Mucosa of rectum (tissue), 2 donors: ENCODE measurements at regions not wholly inside any gene's neighbourhood (a gene's known extent, or its start where the extent isn't known, plus 50 kb on each side); places are given as distances from the start of the nearest gene placed in this dataset.

ENCODE experiments used
- H3K27ac ChIP-seq, 2 donors: one replicate each; pipeline ENCODE4 v1.7.0; 2013; ENCODE audit warnings: inconsistent platforms in 2 of 2, low read depth in 2 of 2, low read length in 2 of 2
- H3K27me3 ChIP-seq, 2 donors: one replicate each; pipeline ENCODE4 v1.7.0; 2013; ENCODE audit warnings: low read length in 2 of 2; ENCODE audit not compliant: control insufficient read depth in 2 of 2, insufficient read depth in 2 of 2
- H3K36me3 ChIP-seq, 2 donors: one replicate each; pipeline ENCODE4 v1.7.0; 2013; ENCODE audit warnings: low read length in 2 of 2; ENCODE audit not compliant: control insufficient read depth in 2 of 2, insufficient read depth in 2 of 2
- H3K4me1 ChIP-seq, 2 donors: one replicate each; pipeline ENCODE4 v1.7.0; 2013; ENCODE audit warnings: low read length in 2 of 2, mild to moderate bottlenecking in 1 of 2; ENCODE audit not compliant: control insufficient read depth in 2 of 2, insufficient read depth in 2 of 2
- H3K4me3 ChIP-seq, 2 donors: one replicate each; pipeline ENCODE4 v1.7.0; 2013; ENCODE audit warnings: low read length in 2 of 2
- H3K9ac ChIP-seq, 2 donors: one replicate each; pipeline ENCODE4 v1.7.0; 2013; ENCODE audit warnings: low read length in 2 of 2, low read depth in 1 of 2, mild to moderate bottlenecking in 1 of 2
- H3K9me3 ChIP-seq, 2 donors: one replicate each; pipeline ENCODE4 v1.7.0; 2013; ENCODE audit warnings: low read length in 2 of 2; ENCODE audit not compliant: control insufficient read depth in 2 of 2
- donor health status: healthy.
- donor health status: Normal muscosa, but diverticular disease.

- Histone ChIP-seq H3K36me3 (no peaks in the 10 kb centered on the region), H3K9me3 (no peaks in the 10 kb centered on the region), H3K4me3 (no peak overlapping the region), H3K27me3 (no peaks in the 10 kb centered on the region), H3K9ac (no peak overlapping the region), H3K27ac (no peak overlapping the region), H3K4me1 (no peaks in the 10 kb centered on the region)
These were observed 753.3 kb upstream of the ZNF608 start for GRCh38 chr5:125499636-125500332.

- H3K27ac ChIP-seq: no peak overlapping the region
- no peaks in the 10 kb centered on the region for H3K4me1 ChIP-seq
- no peak overlapping the region for H3K4me3 ChIP-seq
- no peak overlapping the region for H3K9ac ChIP-seq
- no peaks in the 10 kb centered on the region for H3K27me3 ChIP-seq
- H3K36me3 ChIP-seq: no peaks in the 10 kb centered on the region
- no peaks in the 10 kb centered on the region for H3K9me3 ChIP-seq
These were observed 755.0 kb upstream of the ZNF608 start for GRCh38 chr5:125501396-125501795.

GRCh38 chr5:125503946-125504345 lies 757.5 kb upstream of the ZNF608 start:
- H3K4me1 ChIP-seq: no peaks in the 10 kb centered on the region
- H3K9me3 ChIP-seq: no peaks in the 10 kb centered on the region
- H3K27me3 ChIP-seq: no peaks in the 10 kb centered on the region
- H3K9ac ChIP-seq: no peak overlapping the region
- no peak overlapping the region for H3K4me3 ChIP-seq
- no peaks in the 10 kb centered on the region for H3K36me3 ChIP-seq
- H3K27ac ChIP-seq: no peak overlapping the region

GRCh38 chr5:125505115-125505514 lies 758.7 kb upstream of the ZNF608 start:
- no peak overlapping the region for H3K4me3 ChIP-seq
- no peaks in the 10 kb centered on the region for H3K27me3 ChIP-seq
- no peak overlapping the region for H3K9ac ChIP-seq
- H3K9me3 ChIP-seq: no peaks in the 10 kb centered on the region
- H3K4me1 ChIP-seq: no peaks in the 10 kb centered on the region
- H3K27ac ChIP-seq: no peak overlapping the region
- no peaks in the 10 kb centered on the region for H3K36me3 ChIP-seq

GRCh38 chr5:125506124-125506523 lies 759.7 kb upstream of the ZNF608 start:
- no peaks in the 10 kb centered on the region for H3K36me3 ChIP-seq
- H3K4me1 ChIP-seq: no peaks in the 10 kb centered on the region
- H3K27me3 ChIP-seq: no peaks in the 10 kb centered on the region
- H3K9ac ChIP-seq: no peak overlapping the region
- no peak overlapping the region for H3K27ac ChIP-seq
- H3K4me3 ChIP-seq: no peak overlapping the region
- H3K9me3 ChIP-seq: no peaks in the 10 kb centered on the region

DNA sequence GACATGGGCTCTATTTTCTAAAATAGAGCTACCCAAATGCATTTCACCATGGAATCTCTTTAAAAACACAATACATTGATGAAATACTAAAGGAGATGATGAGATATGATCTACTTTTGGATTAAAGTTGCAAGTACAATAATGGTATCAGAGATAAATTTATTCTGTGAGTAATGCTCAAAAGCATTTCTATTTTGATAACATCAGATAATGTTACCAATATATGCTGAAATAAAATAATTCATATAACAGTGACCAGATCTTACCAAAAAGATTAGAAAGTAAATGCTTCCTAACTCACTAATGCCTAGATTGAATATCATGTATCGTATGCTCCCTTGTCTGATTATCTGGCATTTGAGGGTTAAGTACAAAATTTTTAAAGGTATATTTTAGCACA lies 761.8 kb upstream of the ZNF608 start:
- Histone ChIP-seq H3K9me3 (no peaks in the 10 kb centered on the region), H3K27ac (no peak overlapping the region), H3K4me1 (no peaks in the 10 kb centered on the region), H3K36me3 (no peaks in the 10 kb centered on the region), H3K4me3 (no peak overlapping the region), H3K9ac (no peak overlapping the region), H3K27me3 (no peaks in the 10 kb centered on the region)

- Histone ChIP-seq H3K27ac (no peak overlapping the region), H3K9ac (no peak overlapping the region), H3K4me1 (no peaks in the 10 kb centered on the region), H3K27me3 (no peaks in the 10 kb centered on the region), H3K4me3 (no peak overlapping the region), H3K36me3 (no peaks in the 10 kb centered on the region), H3K9me3 (no peaks in the 10 kb centered on the region)
These were observed 764.2 kb upstream of the ZNF608 start for GRCh38 chr5:125510651-125511050.

DNA sequence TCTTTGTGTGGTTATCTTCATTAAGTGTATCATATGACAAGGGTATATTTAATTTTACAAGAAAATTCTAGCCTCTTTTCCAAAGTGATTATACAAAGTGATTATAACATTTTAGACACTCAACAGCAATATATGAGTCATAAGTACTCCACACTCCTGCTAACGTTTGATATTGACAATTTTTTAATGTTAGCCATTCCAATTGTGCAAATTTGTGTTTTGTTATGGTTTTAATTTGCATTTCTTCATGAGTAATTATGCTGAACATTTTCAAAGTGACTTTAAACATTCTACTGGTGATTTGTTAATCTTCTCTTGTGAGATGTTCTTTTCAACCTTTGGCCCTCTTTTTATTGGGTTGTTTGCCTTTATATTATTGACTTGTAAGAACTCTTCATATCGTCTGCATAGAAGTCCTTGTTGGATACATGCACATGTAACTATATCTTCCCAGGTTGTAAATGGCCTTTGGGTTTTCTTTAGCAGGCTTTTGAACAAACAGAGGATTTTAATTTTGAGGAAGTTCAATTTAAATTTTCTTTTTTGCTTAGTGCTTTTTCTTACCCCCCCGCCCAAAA lies 771.6 kb upstream of the ZNF608 start:
- H3K27ac ChIP-seq: no peak overlapping the region
- H3K9me3 ChIP-seq: no peaks in the 10 kb centered on the region
- no peaks in the 10 kb centered on the region for H3K36me3 ChIP-seq
- H3K4me1 ChIP-seq: peaks cover 0 to 3% of the 10 kb centered on the region in 2 donors
- H3K9ac ChIP-seq: no peak overlapping the region
- no peak overlapping the region for H3K4me3 ChIP-seq
- no peaks in the 10 kb centered on the region for H3K27me3 ChIP-seq

DNA sequence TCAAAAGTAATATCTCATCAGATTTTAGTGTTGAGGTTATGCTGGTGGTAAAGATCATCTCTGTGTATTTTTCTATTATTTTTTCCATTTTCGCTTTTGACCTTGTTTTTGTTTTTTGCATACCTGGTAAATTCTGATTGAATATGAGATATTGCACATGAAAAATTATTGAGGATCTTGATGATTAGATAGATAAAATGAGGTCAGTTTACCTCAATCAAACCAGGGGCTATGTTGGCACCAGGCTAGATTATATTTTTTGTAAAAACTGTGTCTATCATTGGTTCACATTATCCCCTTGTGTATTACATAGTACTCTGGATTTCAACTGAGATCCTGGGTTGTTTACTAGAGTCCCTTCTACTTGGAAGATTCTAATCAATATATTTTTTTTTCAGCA lies 774.9 kb upstream of the ZNF608 start:
- no peak overlapping the region for H3K27ac ChIP-seq
- H3K4me3 ChIP-seq: no peak overlapping the region
- H3K9me3 ChIP-seq: no peaks in the 10 kb centered on the region
- H3K4me1 ChIP-seq: peaks cover 0 to 3% of the 10 kb centered on the region in 2 donors
- no peak overlapping the region for H3K9ac ChIP-seq
- H3K36me3 ChIP-seq: no peaks in the 10 kb centered on the region
- H3K27me3 ChIP-seq: no peaks in the 10 kb centered on the region

- no peaks in the 10 kb centered on the region for H3K27me3 ChIP-seq
- no peaks in the 10 kb centered on the region for H3K36me3 ChIP-seq
- no peak overlapping the region for H3K4me3 ChIP-seq
- H3K9ac ChIP-seq: no peak overlapping the region
- H3K9me3 ChIP-seq: no peaks in the 10 kb centered on the region
- H3K27ac ChIP-seq: no peak overlapping the region
- H3K4me1 ChIP-seq: peaks cover 0 to 3% of the 10 kb centered on the region in 2 donors
These were observed 778.9 kb upstream of the ZNF608 start for GRCh38 chr5:125525356-125525755.
